HG03097 (cell line): ENCODE measurements at regions not wholly inside any gene's neighbourhood (a gene's known extent, or its start where the extent isn't known, plus 50 kb on each side); places are given as distances from the start of the nearest gene placed in this dataset.

Source experiments
- ATAC-seq: cut with Tn5 transposase; IDR thresholded peaks from one replicate; pipeline ENCODE4 v1.9.1; 2021; ENCODE audit not compliant: unreplicated experiment, low FRiP score

GRCh38 chr18:25457126-25457525 lies 105.2 kb upstream of the ZNF521 start:
- ATAC-seq, result no peak

GRCh38 chr18:25456334-25457010 lies 104.5 kb upstream of the ZNF521 start:
- no peak for ATAC-seq

GRCh38 chr18:25455646-25456045 lies 103.7 kb upstream of the ZNF521 start:
- no peak for ATAC-seq

GRCh38 chr18:25455159-25455558 lies 103.2 kb upstream of the ZNF521 start:
- ATAC-seq, result no peak

GRCh38 chr18:25454730-25455129 lies 102.8 kb upstream of the ZNF521 start:
- no peak for ATAC-seq

- ATAC-seq, result no peak
Measured at GRCh38 chr18:25454270-25454659, 102.3 kb upstream of the ZNF521 start.

- no peak for ATAC-seq
Measured at GRCh38 chr18:25453556-25454269, 101.7 kb upstream of the ZNF521 start.

- no peak for ATAC-seq
Measured at GRCh38 chr18:25451077-25451658, 99.2 kb upstream of the ZNF521 start.

GRCh38 chr18:25449046-25449445 lies 97.1 kb upstream of the ZNF521 start:
- no peak for ATAC-seq

GRCh38 chr18:25446972-25447371 lies 95.0 kb upstream of the ZNF521 start:
- no peak for ATAC-seq

GRCh38 chr18:25445430-25445829 lies 93.5 kb upstream of the ZNF521 start:
- ATAC-seq, result no peak

- no peak for ATAC-seq
Measured at GRCh38 chr18:25443776-25444175, 91.8 kb upstream of the ZNF521 start.

- ATAC-seq, result no peak
Measured at GRCh38 chr18:25435149-25435782, 83.3 kb upstream of the ZNF521 start.

GRCh38 chr18:25434745-25435144 lies 82.8 kb upstream of the ZNF521 start:
- no peak for ATAC-seq

- ATAC-seq, result no peak
Measured at GRCh38 chr18:25433590-25433989, 81.6 kb upstream of the ZNF521 start.

GRCh38 chr18:25425024-25425423 lies 73.1 kb upstream of the ZNF521 start:
- ATAC-seq, result no peak

- no peak for ATAC-seq
Measured at GRCh38 chr18:25423760-25424159, 71.8 kb upstream of the ZNF521 start.

- no peak for ATAC-seq
Measured at GRCh38 chr18:25423267-25423666, 71.3 kb upstream of the ZNF521 start.

GRCh38 chr18:25422230-25422629 lies 70.3 kb upstream of the ZNF521 start:
- no peak for ATAC-seq

GRCh38 chr18:25420077-25420825 lies 68.3 kb upstream of the ZNF521 start:
- no peak for ATAC-seq

GRCh38 chr18:25416374-25416773 lies 64.4 kb upstream of the ZNF521 start:
- no peak for ATAC-seq
